ENCODE measurements at regions not wholly inside any gene's neighbourhood (a gene's known extent, or its start where the extent isn't known, plus 50 kb on each side); places are given as distances from the start of the nearest gene placed in this dataset.

GRCh38 chr16:73697336-73697735, 599.3 kb upstream of the PSMD7 start:
- Histone ChIP-seq H3K9me3 (ENCODE audit: control insufficient read depth, low read length) (no peaks in the 10 kb centered on the region), H3K4me1 (ENCODE audit: control insufficient read depth, insufficient read depth, low read length) (no peaks in the 10 kb centered on the region), H3K27me3 (ENCODE audit: control insufficient read depth, insufficient read depth, low read length, poor library complexity, severe bottlenecking) (no peaks in the 10 kb centered on the region), H3K27ac (ENCODE audit: low read depth, low read length) (no peak overlapping the region), H3K36me3 (ENCODE audit: control insufficient read depth, insufficient read depth, low read length) (no peaks in the 10 kb centered on the region), H3K4me3 (ENCODE audit: low read length) (no peak overlapping the region), H3K9ac (ENCODE audit: extremely low read depth, low read length, poor library complexity, severe bottlenecking) (no peak overlapping the region)
- Mint-ChIP-seq H3K4me1 (peaks cover 6% of the 10 kb centered on the region), H3K36me3 (ENCODE audit: low read depth) (no peaks in the 10 kb centered on the region), H3K9me3 (no peaks in the 10 kb centered on the region), H3K4me3 (no peak overlapping the region), H3K27me3 (ENCODE audit: insufficient read depth) (no peaks in the 10 kb centered on the region), H3K27ac (no peak overlapping the region)
- DNase-seq = no peak
- no peak for TF ChIP-seq CTCF (conservative IDR thresholded peaks at IDR 0.05)

- Mint-ChIP-seq H3K27me3 (ENCODE audit: insufficient read depth) (no peaks in the 10 kb centered on the region), H3K9me3 (peaks cover 12% of the 10 kb centered on the region), H3K4me3 (no peak overlapping the region), H3K4me1 (peaks cover 9% of the 10 kb centered on the region), H3K27ac (no peak overlapping the region), H3K36me3 (ENCODE audit: low read depth) (peaks cover 6% of the 10 kb centered on the region)
- DNase-seq = no peak
- no peak overlapping the region for H3K27ac ChIP-seq (ENCODE audit: low read depth, low read length)
- H3K9ac ChIP-seq (ENCODE audit: extremely low read depth, low read length, poor library complexity, severe bottlenecking) = no peak overlapping the region
- no peaks in the 10 kb centered on the region for H3K36me3 ChIP-seq (ENCODE audit: control insufficient read depth, insufficient read depth, low read length)
- no peak for TF ChIP-seq CTCF (conservative IDR thresholded peaks at IDR 0.05)
- H3K27me3 ChIP-seq (ENCODE audit: control insufficient read depth, insufficient read depth, low read length, poor library complexity, severe bottlenecking) = no peaks in the 10 kb centered on the region
- 93 to 100% methylated on average over 2 to 3 of the region's 3 CpGs for WGBS, 2 experiments (ENCODE audit: insufficient coverage in 1 of 2, insufficient read length in 1 of 2)
- no peaks in the 10 kb centered on the region for H3K4me1 ChIP-seq (ENCODE audit: control insufficient read depth, insufficient read depth, low read length)
- no peak overlapping the region for H3K4me3 ChIP-seq (ENCODE audit: low read length)
- H3K9me3 ChIP-seq (ENCODE audit: control insufficient read depth, low read length) = peaks cover 11% of the 10 kb centered on the region
Observed at GRCh38 chr16:73692861-73693260, 603.8 kb upstream of the PSMD7 start.

GRCh38 chr16:73683804-73684203, 612.8 kb upstream of the PSMD7 start:
- TF ChIP-seq CTCF (conservative IDR thresholded peaks at IDR 0.05) = no peak
- Mint-ChIP-seq H3K4me1 (no peaks in the 10 kb centered on the region), H3K27ac (no peak overlapping the region), H3K36me3 (ENCODE audit: low read depth) (peaks cover 6% of the 10 kb centered on the region), H3K27me3 (ENCODE audit: insufficient read depth) (no peaks in the 10 kb centered on the region), H3K4me3 (no peak overlapping the region), H3K9me3 (peaks cover 8% of the 10 kb centered on the region)
- no peaks in the 10 kb centered on the region for H3K4me1 ChIP-seq (ENCODE audit: control insufficient read depth, insufficient read depth, low read length)
- no peak overlapping the region for H3K9ac ChIP-seq (ENCODE audit: extremely low read depth, low read length, poor library complexity, severe bottlenecking)
- H3K36me3 ChIP-seq (ENCODE audit: control insufficient read depth, insufficient read depth, low read length) = no peaks in the 10 kb centered on the region
- H3K9me3 ChIP-seq (ENCODE audit: control insufficient read depth, low read length) = peaks cover 6% of the 10 kb centered on the region
- no peak overlapping the region for H3K27ac ChIP-seq (ENCODE audit: low read depth, low read length)
- H3K4me3 ChIP-seq (ENCODE audit: low read length) = no peak overlapping the region
- 83 to 97% methylated on average over 2 of the region's 2 CpGs for WGBS, 2 experiments (ENCODE audit: insufficient coverage in 1 of 2, insufficient read length in 1 of 2)
- H3K27me3 ChIP-seq (ENCODE audit: control insufficient read depth, insufficient read depth, low read length, poor library complexity, severe bottlenecking) = no peaks in the 10 kb centered on the region
- DNase-seq = no peak

Data from endodermal cell (in vitro differentiated cells).